Fibroblast of pulmonary artery (primary cell): ENCODE measurements at regions not wholly inside any gene's neighbourhood (a gene's known extent, or its start where the extent isn't known, plus 50 kb on each side); places are given as distances from the start of the nearest gene placed in this dataset.
A peak's percentile ranks its signal among the peaks of the same experiment; 100 is the strongest.
"Not testable (repeated sequence)": the region's sequence is repeated elsewhere in the genome, so short reads cannot be mapped to it uniquely, and the experiment has no call there.

Experiments
- DNase-seq: peaks from one replicate; pipeline ENCODE4 v3.0.0-alpha.2; 2010; ENCODE audit warnings: low read depth
- H3K4me3 ChIP-seq: replicated peaks from 2 replicates; pipeline ENCODE4 v1.5.1; 2011; ENCODE audit warnings: low read depth, mild to moderate bottlenecking, control low read depth, low read length, moderate library complexity
- TF ChIP-seq, protein P1 (sequence below): IDR thresholded peaks from 2 replicates; pipeline ENCODE4 v1.5.1; 2011; ENCODE audit warnings: mild to moderate bottlenecking, control low read depth, low read length, inconsistent platforms; ENCODE audit errors: missing control alignments

DNA sequence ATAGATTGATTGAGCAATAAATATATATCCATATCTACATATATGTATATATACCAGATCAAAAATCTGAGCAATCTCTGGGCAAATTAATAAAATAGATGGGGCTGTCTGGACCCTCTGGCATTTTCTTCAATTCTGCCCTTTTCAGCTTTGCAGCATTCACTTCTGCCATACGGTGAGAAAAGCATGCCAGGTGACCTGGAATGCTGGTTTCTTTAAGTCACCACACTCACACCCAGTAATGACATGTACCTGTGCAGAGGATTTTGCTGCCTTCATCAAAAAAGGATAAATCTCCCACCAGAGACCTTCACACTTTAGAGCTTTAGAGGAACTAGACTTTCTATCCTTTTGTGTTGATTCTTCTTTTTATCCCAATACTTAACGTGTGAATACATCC, 223.2 kb upstream of the NFIA start:
- H3K4me3 ChIP-seq = no peak overlapping the region
- DNase-seq = no peak
- TF ChIP-seq, protein P1, sequence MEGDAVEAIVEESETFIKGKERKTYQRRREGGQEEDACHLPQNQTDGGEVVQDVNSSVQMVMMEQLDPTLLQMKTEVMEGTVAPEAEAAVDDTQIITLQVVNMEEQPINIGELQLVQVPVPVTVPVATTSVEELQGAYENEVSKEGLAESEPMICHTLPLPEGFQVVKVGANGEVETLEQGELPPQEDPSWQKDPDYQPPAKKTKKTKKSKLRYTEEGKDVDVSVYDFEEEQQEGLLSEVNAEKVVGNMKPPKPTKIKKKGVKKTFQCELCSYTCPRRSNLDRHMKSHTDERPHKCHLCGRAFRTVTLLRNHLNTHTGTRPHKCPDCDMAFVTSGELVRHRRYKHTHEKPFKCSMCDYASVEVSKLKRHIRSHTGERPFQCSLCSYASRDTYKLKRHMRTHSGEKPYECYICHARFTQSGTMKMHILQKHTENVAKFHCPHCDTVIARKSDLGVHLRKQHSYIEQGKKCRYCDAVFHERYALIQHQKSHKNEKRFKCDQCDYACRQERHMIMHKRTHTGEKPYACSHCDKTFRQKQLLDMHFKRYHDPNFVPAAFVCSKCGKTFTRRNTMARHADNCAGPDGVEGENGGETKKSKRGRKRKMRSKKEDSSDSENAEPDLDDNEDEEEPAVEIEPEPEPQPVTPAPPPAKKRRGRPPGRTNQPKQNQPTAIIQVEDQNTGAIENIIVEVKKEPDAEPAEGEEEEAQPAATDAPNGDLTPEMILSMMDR = no peak

DNA sequence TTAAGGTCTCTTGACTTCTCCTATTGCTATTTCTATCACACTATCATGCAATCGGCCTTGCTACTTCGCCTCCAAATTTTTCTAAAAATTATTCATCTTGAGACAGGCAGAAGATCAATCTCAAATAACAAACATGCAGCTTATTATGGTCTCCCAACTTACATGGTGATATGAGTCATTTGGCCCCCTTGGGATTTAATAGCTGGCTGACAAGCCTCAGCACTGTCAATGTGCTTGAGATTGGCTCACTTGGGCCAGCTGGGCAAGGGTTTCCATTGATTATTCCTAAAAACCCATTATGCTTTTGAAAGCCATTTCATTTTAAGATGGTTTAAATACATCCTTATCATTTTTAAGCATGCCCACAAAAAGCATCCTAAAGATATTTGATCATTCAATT, 224.5 kb upstream of the NFIA start:
- no peak for DNase-seq
- TF ChIP-seq, protein P1 = no peak
- H3K4me3 ChIP-seq = no peak overlapping the region

DNA sequence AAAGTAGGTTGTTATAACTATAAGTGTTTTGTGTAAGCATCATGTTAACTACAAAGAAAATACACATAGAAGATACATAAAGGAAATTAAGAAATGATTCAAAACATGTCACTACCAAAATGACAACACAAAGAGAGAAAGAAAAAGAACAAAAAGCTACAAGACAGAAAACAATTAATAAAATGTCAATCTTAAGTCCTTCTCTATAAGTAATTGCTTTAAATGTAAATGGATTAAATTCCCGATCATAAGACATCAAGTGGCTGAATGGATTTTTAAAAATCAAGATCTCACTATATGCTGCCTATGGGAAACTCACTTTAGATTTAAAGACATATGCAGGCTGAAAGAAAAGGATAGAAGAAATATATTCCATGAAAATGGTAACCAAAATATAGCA, 232.3 kb upstream of the NFIA start:
- TF ChIP-seq, protein P1 = no peak

DNA sequence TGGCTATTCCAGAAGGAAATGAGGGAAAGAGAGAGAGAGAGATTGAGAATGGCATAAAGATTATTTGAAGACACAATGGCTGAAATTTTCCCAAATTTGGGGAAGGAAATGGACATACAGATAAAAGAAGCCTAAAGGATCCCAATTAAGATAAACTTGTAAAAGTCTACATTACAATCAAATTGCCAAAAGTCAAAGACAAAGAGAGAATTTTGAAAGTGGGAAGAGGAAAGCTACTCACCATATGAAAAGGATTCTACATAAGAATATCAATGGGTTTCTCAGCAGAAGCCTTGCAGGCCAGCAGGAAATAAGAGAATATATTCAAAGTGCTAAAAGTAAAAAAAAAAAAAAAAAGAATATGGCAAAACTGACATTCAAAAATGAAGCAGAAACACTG, 233.0 kb upstream of the NFIA start:
- no peak for DNase-seq
- H3K4me3 ChIP-seq = no peak overlapping the region
- TF ChIP-seq, protein P1 = no peak

More for the DNA sequence above, 232.3 kb upstream of the NFIA start:
- no peak overlapping the region for H3K4me3 ChIP-seq
- DNase-seq = no peak

DNA sequence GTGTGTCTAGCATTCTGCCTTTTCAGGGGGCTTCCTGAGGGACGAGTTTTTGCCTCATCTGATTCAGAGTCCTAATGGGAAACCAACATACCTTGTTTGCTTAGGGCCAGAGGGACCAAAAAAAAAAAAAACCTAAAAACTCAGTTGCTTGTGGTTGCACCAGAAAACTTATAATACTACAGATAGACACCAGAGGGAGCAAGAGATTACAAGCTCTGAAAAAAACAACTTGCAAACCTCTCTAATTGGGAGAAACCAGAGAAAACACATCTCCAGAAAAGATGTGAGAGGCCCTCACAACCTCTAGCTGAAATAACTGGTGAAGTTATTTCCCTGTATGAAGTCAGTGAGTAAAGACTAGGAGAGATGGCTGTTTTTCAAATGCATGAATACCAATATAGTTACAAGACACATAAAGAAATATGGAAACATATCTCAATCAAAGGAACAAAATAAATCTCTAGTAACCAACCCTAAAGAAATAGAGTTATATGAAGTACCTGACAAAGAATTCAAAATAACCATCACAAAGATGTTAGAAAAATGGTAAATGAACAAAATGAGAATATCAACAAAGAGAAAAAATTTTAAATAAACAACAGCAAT, 233.7 kb upstream of the NFIA start:
- DNase-seq = peak; percentile 75
- H3K4me3 ChIP-seq = no peak overlapping the region
- TF ChIP-seq, protein P1 = peak; percentile 66

DNA sequence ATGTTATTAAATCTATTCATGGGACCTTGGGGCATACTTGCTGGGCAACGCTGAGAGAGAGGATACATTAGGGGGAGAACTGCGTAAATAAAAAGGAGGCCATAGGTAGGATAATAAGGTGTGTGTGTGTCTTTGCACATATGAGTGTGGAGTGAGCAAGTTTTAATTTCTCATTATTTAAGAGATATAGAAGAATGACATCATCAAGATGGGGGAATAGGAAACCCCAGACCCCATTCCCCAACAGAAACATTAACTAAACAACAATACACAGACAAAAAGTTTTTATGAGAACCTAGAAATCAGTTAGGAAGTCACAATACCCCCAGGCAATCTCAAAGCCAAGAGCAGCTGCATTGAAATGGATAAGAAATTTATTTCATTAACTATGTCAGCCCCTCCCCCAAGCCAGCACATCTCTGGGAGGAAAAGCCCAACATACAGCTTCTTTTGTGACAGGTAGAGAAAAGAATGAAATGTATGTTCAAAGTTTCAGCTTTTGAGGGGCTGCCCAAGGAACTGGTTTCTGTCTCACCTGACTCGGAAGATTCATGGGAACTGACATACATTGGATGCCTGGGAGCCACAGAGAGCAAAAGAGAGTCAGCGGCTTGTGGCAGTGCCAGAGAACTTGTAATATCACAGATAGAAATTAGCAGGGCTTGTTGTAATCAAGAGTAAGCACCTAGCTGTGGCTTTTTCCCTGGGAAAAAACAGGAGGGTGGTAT, 234.3 kb upstream of the NFIA start:
- DNase-seq = no peak
- H3K4me3 ChIP-seq = no peak overlapping the region
- TF ChIP-seq, protein P1 = no peak

DNA sequence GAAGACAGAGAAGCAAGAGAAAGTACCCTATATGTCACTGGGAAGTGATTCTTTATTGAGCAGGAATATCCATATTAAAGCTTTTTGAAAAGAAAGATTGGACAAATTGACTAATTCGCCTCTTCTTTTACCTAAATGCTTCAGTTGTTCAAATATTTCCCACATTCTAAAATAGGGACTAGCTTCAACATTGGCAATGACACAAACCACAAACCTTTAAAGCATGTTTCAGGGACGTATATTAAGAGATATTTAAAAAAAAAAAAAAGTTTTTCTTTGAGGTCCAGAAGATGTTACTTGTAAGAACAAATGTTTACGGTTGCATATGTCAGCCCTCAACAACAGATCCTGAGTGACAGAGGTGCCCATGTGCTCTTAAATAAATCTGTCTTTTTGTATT, 235.0 kb upstream of the NFIA start:
- no peak for DNase-seq
- H3K4me3 ChIP-seq = no peak overlapping the region
- TF ChIP-seq, protein P1 = no peak

DNA sequence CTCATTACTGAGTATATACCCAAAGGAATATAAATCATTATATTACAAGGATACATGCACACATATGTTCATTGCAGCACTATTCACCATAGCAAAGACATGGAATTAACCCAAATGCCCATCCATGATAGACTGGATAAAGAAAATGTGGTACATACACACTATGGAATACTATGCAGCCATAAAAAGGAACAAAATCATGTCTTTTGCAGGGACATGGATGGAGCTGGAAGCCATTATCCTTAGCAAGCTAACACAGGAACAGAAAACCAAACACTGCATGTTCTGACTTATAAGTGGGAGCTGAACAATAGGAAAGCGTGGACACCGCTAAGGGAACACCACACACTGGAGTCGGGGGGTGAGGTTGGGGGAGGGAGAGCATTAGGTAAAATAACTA, 236.7 kb upstream of the NFIA start:
- not testable (repeated sequence) for DNase-seq, H3K4me3 ChIP-seq
